Fibroblast of the aortic adventitia (primary cell): ENCODE measurements at regions not wholly inside any gene's neighbourhood (a gene's known extent, or its start where the extent isn't known, plus 50 kb on each side); places are given as distances from the start of the nearest gene placed in this dataset.

Experiments
- DNase-seq: peaks from one replicate; pipeline ENCODE4 v3.0.0-alpha.2; 2010; ENCODE audit warnings: low read depth
- H3K4me3 ChIP-seq: 2 replicates; pipeline ENCODE4 v1.5.1; 2011; ENCODE audit warnings: low read depth, mild to moderate bottlenecking, control low read depth, low read length, moderate library complexity
- TF ChIP-seq, protein P1 (sequence below): IDR thresholded peaks from 2 replicates; pipeline ENCODE4 v1.5.1; 2011; ENCODE audit warnings: mild to moderate bottlenecking, low read length, control low read depth, inconsistent platforms; ENCODE audit not compliant: insufficient read depth

DNA sequence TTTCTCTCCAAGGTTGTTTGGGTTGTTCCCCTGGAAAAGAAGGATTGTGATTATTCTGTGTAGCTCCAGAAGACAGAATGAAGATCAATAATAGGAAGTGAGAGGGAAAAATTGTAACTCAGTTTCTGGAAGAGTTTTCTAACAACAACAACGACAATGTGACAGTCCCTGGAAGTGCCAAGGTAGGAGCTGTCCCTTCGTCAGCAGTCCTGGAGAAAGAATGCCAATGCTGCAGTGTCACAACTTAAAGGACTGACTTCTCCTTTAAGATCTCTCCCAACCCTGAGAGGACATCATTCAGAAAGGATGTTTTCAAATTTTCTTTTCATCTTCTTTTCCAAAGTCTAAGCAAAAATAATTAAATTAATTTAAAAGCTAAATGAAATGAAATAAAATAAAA lies 136.4 kb upstream of the GAP43 start:
- no peak for DNase-seq
- H3K4me3 ChIP-seq: no peak overlapping the region
- TF ChIP-seq, protein P1, sequence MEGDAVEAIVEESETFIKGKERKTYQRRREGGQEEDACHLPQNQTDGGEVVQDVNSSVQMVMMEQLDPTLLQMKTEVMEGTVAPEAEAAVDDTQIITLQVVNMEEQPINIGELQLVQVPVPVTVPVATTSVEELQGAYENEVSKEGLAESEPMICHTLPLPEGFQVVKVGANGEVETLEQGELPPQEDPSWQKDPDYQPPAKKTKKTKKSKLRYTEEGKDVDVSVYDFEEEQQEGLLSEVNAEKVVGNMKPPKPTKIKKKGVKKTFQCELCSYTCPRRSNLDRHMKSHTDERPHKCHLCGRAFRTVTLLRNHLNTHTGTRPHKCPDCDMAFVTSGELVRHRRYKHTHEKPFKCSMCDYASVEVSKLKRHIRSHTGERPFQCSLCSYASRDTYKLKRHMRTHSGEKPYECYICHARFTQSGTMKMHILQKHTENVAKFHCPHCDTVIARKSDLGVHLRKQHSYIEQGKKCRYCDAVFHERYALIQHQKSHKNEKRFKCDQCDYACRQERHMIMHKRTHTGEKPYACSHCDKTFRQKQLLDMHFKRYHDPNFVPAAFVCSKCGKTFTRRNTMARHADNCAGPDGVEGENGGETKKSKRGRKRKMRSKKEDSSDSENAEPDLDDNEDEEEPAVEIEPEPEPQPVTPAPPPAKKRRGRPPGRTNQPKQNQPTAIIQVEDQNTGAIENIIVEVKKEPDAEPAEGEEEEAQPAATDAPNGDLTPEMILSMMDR: no peak

DNA sequence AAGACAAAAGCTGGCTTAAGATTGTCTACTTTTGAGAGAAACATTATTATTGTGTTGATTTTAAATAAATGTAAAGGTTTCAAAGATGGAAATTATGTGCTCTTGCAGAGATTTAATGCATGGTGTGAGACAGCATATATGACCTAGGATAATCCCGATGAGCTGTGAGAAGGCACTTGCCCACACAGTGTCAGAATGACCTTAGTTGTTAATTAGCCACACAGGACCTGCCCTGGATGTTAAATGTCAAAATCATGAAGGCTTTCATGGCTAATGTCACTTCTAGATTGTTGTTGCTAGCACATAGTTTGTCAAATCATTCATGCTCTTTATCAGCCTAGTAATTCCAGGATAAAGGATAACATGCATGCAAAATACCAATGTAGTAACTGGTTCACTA lies 135.3 kb upstream of the GAP43 start:
- TF ChIP-seq, protein P1: no peak
- H3K4me3 ChIP-seq: no peak overlapping the region
- no peak for DNase-seq

DNA sequence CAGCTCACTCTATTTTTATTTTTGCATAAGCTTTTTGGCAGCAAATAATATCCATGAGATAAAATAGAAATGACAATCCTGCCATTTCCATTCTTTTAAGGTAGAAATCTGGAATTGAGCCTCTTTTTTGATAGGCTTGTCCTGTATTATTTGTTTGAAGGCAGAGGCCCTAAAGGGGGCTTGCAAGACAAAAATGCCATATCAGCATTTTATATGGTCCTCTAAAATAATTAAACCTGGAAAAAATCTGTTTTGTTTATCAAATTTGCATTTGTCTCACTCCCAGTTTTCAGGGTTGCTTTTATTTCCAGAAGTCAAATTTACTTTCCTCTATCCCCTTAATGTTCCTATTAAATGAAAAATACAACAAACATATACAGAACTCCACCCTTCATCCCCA lies 134.9 kb upstream of the GAP43 start:
- TF ChIP-seq, protein P1: no peak
- H3K4me3 ChIP-seq: no peak overlapping the region
- no peak for DNase-seq

DNA sequence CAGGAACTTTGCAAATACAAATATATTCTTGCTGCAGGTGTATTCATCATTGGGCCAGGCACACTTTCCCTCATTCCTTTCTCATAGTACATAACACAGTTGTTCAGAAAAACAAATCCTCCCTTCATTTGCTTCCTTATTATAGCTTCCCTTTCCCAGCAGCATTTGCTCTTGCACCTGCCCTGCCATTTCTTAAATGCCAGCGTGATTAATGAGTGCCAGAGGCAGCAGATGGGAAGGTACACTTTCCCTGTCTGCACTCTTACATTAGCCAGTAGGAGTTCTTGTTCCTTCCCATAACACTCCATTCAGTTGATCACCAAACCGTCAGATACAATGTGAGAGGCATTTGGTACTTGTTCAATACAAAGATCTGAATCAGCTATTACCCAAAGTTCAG lies 128.5 kb upstream of the GAP43 start:
- no peak for DNase-seq
- H3K4me3 ChIP-seq: no peak overlapping the region
- TF ChIP-seq, protein P1: no peak

DNA sequence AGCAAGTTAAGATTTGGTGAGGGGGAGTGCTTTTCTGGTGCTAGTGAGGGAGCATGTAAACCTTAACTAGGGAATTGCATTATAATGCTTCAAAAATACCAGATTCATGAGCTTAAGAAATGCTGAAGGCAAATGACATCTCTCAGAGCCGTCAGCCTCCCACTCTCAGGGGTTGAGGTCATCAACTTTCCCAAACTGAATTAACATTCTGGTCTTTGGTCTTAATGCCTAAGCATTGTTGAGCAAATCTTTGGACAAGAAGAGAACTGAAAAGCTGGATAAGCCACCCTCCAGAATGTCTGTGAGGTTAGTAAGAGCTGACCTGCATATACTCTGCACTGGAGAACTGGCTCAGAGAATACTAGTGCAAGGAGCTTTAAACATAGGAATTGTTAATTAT lies 124.9 kb upstream of the GAP43 start:
- DNase-seq: no peak
- TF ChIP-seq, protein P1: no peak

DNA sequence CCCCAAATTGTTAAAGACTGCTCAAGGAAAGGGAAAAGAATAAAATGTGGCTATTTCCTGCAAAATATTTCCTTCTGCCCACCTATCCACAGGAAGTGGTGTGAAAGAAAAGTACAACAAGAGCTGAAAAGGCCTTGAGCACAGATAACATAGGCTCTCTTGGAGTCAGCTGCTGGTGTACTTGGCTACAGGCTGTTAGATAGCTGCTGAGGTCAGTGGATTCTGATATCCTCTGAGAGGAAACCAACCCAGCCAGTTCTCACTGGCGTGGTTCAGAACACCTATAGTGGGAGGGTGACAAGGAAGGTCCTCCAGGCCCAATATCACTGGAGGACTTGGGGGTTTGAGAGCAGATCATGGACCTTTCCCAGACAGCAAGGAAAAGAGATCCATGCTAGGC lies 124.4 kb upstream of the GAP43 start:
- no peak for DNase-seq
- TF ChIP-seq, protein P1: no peak
- H3K4me3 ChIP-seq: no peak overlapping the region

More for the DNA sequence above, 124.9 kb upstream of the GAP43 start:
- H3K4me3 ChIP-seq: no peak overlapping the region

DNA sequence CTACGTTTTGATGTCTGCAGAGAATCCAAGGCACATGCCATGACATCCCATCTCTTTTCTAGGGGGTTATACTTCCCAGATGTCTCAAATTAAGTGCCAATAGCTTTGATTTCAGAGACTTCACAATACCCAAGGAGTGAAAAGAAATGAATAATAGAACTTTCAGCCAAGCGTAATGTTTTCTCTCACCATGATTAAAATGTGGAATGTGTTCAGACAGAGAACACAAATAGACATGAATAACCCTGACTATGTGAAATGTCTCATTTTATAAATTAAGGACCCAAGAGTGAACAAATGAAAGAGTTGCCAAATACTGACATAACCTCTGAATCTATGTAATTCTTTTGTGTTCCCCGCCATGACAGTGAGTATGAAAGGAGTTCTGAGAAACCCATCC lies 123.6 kb upstream of the GAP43 start:
- H3K4me3 ChIP-seq: no peak overlapping the region
- no peak for DNase-seq
- TF ChIP-seq, protein P1: no peak
